C4-2B (cell line): ENCODE measurements at regions not wholly inside any gene's neighbourhood (a gene's known extent, or its start where the extent isn't known, plus 50 kb on each side); places are given as distances from the start of the nearest gene placed in this dataset.

Experiments used
- ZFX ChIP-seq: fragments of 450-650 bp; IDR thresholded peaks from 2 replicates; pipeline ENCODE4 v1.6.1; 2017
- TF ChIP-seq, protein P1 (sequence below): fragments of 450-650 bp; conservative IDR thresholded peaks from 2 replicates; pipeline ENCODE4 v1.5.1; 2017; ENCODE audit warnings: mild to moderate bottlenecking

GRCh38 chr3:159821110-159821509 is 167.5 kb upstream of the IL12A start:
- TF ChIP-seq, protein P1, sequence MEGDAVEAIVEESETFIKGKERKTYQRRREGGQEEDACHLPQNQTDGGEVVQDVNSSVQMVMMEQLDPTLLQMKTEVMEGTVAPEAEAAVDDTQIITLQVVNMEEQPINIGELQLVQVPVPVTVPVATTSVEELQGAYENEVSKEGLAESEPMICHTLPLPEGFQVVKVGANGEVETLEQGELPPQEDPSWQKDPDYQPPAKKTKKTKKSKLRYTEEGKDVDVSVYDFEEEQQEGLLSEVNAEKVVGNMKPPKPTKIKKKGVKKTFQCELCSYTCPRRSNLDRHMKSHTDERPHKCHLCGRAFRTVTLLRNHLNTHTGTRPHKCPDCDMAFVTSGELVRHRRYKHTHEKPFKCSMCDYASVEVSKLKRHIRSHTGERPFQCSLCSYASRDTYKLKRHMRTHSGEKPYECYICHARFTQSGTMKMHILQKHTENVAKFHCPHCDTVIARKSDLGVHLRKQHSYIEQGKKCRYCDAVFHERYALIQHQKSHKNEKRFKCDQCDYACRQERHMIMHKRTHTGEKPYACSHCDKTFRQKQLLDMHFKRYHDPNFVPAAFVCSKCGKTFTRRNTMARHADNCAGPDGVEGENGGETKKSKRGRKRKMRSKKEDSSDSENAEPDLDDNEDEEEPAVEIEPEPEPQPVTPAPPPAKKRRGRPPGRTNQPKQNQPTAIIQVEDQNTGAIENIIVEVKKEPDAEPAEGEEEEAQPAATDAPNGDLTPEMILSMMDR: no peak
- TF ChIP-seq ZFX: no peak
